ENCODE measurements at regions not wholly inside any gene's neighbourhood (a gene's known extent, or its start where the extent isn't known, plus 50 kb on each side); places are given as distances from the start of the nearest gene placed in this dataset.

- H3K4me1 Mint-ChIP-seq (ENCODE audit: low read depth) = peaks cover 2% of the 10 kb centered on the region
Observed at GRCh38 chr3:31438742-31439141, 94.0 kb upstream of the STT3B start.

GRCh38 chr3:31439890-31440750 is 92.6 kb upstream of the STT3B start:
- intact Hi-C loops (cut with micrococcal nuclease) = no loop called here
- POLR2A ChIA-PET = no interaction called here
- CTCF ChIA-PET = interaction anchor here (0.9 kb wide), 1 partner anchor 9 kb away, joined by 3 read pairs; no protein-coding TSS in a partner anchor

More at GRCh38 chr3:31438742-31439141, 94.0 kb upstream of the STT3B start:
- POLR2A ChIA-PET = interaction anchor here (1.6 kb wide), 1 partner anchor 23 kb away, joined by 5 read pairs; no protein-coding TSS in a partner anchor
- CTCF ChIA-PET = interaction anchor here (1.0 to 1.4 kb wide), 3 partner anchors 9 to 304 kb away, joined by 3 to 4 read pairs (median 4); no protein-coding TSS in a partner anchor
- Mint-ChIP-seq H3K9me3 (peaks cover 16% of the 10 kb centered on the region), H3K4me3 (no peak overlapping the region), H3K27ac (no peak overlapping the region), H3K36me3 (ENCODE audit: low read depth) (peaks cover 2% of the 10 kb centered on the region), H3K27me3 (no peaks in the 10 kb centered on the region)
- no peak for TF ChIP-seq CTCF (IDR thresholded peaks at IDR 0.05)
- DNase-seq (no peak), ATAC-seq (no peak)
- intact Hi-C loops (cut with micrococcal nuclease) = no loop called here

GRCh38 chr3:31440878-31441277 is 91.8 kb upstream of the STT3B start:
- H3K36me3 Mint-ChIP-seq (ENCODE audit: low read depth) = peaks cover 2% of the 10 kb centered on the region
- POLR2A ChIA-PET = no interaction called here
- TF ChIP-seq CTCF (IDR thresholded peaks at IDR 0.05) = no peak
- intact Hi-C loops (cut with micrococcal nuclease) = no loop called here
- no peaks in the 10 kb centered on the region for H3K27me3 Mint-ChIP-seq
- peaks cover 13% of the 10 kb centered on the region for H3K9me3 Mint-ChIP-seq
- CTCF ChIA-PET = interaction anchor here (0.9 kb wide), 1 partner anchor 10 kb away, joined by 3 read pairs; no protein-coding TSS in a partner anchor
- DNase-seq (no peak), ATAC-seq (no peak)
- H3K4me1 Mint-ChIP-seq (ENCODE audit: low read depth) = peaks cover 2% of the 10 kb centered on the region
- H3K27ac Mint-ChIP-seq = no peak overlapping the region
- no peak overlapping the region for H3K4me3 Mint-ChIP-seq

More at GRCh38 chr3:31439890-31440750, 92.6 kb upstream of the STT3B start:
- ATAC-seq = no peak
- Mint-ChIP-seq H3K36me3 (ENCODE audit: low read depth) (peaks cover 2% of the 10 kb centered on the region), H3K27ac (no peak overlapping the region), H3K4me3 (no peak overlapping the region), H3K9me3 (peaks cover 15% of the 10 kb centered on the region), H3K27me3 (no peaks in the 10 kb centered on the region), H3K4me1 (ENCODE audit: low read depth) (peaks cover 2% of the 10 kb centered on the region)
- no peak for TF ChIP-seq CTCF (IDR thresholded peaks at IDR 0.05)
- no peak for DNase-seq

GRCh38 chr3:31442755-31443154 is 90.0 kb upstream of the STT3B start:
- POLR2A ChIA-PET = no interaction called here
- H3K36me3 Mint-ChIP-seq (ENCODE audit: low read depth) = no peaks in the 10 kb centered on the region
- TF ChIP-seq CTCF (IDR thresholded peaks at IDR 0.05) = no peak
- H3K9me3 Mint-ChIP-seq = peaks cover under 1% of the 10 kb centered on the region
- intact Hi-C loops (cut with micrococcal nuclease) = no loop called here
- no peak overlapping the region for H3K27ac Mint-ChIP-seq
- DNase-seq (no peak), ATAC-seq (no peak)
- no peaks in the 10 kb centered on the region for H3K27me3 Mint-ChIP-seq
- CTCF ChIA-PET = interaction anchor here (1.1 kb wide), 1 partner anchor 20 kb away, joined by 3 read pairs; no protein-coding TSS in a partner anchor
- peaks cover 2% of the 10 kb centered on the region for H3K4me1 Mint-ChIP-seq (ENCODE audit: low read depth)
- H3K4me3 Mint-ChIP-seq = no peak overlapping the region
